Common myeloid progenitor, CD34-positive (primary cell): ENCODE measurements at regions not wholly inside any gene's neighbourhood (a gene's known extent, or its start where the extent isn't known, plus 50 kb on each side); places are given as distances from the start of the nearest gene placed in this dataset.

Source experiments
- CTCF ChIA-PET: fragments of 350-600 bp; sonication (Branson Sonifier 250); formaldehyde crosslinking; loops from one replicate; lab custom pipeline; 2021; ENCODE audit warnings: antibody characterized with exemption; lab: Charles Lee
- POLR2A ChIA-PET: fragments of 350-600 bp; sonication (Branson Sonifier 250); formaldehyde crosslinking; loops from one replicate; lab custom pipeline; 2021; ENCODE audit warnings: antibody characterized with exemption; lab: Charles Lee
- DNase-seq, 3 donors: peaks; one replicate each; pipeline versions ENCODE4 v3.0.0 to v3.0.0-alpha.2; 2013
- H3K27ac ChIP-seq, 2 experiments: 1 replicate in 1 of 2; 2 replicates in 1 of 2; pipeline ENCODE4 v1.7.0; 2013; ENCODE audit warnings: inconsistent platforms in 2 of 2, low read length in 2 of 2, mild to moderate bottlenecking in 2 of 2, low read depth in 1 of 2, moderate library complexity in 1 of 2; ENCODE audit not compliant: severe bottlenecking in 2 of 2, insufficient read depth in 1 of 2, poor library complexity in 1 of 2
- H3K27me3 ChIP-seq, 5 experiments: replicated peaks in 2 of 5; 1 replicate in 3 of 5; 2 replicates in 2 of 5; pipeline versions ENCODE4 v1.6.1 to v1.7.0; 2013; ENCODE audit warnings: low read length in 4 of 5, mild to moderate bottlenecking in 2 of 5, moderate library complexity in 2 of 5, inconsistent platforms in 1 of 5; ENCODE audit not compliant: insufficient read depth in 5 of 5, control insufficient read depth in 4 of 5
- H3K36me3 ChIP-seq, 4 experiments: 1 replicate in 2 of 4; 2 replicates in 2 of 4; pipeline versions ENCODE4 v1.6.1 to v1.7.0; 2013; ENCODE audit warnings: low read length in 3 of 4, control low read depth in 1 of 4, mild to moderate bottlenecking in 1 of 4; ENCODE audit not compliant: control insufficient read depth in 4 of 4, insufficient read depth in 4 of 4
- H3K4me1 ChIP-seq, 4 experiments: 1 replicate in 3 of 4; 2 replicates in 1 of 4; pipeline versions ENCODE4 v1.6.1 to v1.7.1; 2013; ENCODE audit warnings: low read length in 3 of 4, mild to moderate bottlenecking in 3 of 4, control low read depth in 1 of 4, inconsistent platforms in 1 of 4, moderate library complexity in 1 of 4; ENCODE audit not compliant: control insufficient read depth in 4 of 4, insufficient read depth in 4 of 4; ENCODE audit errors: control extremely low read depth in 1 of 4
- H3K4me3 ChIP-seq, 7 experiments: 1 replicate in 4 of 7; 2 replicates in 3 of 7; pipeline versions ENCODE4 v1.5.1 to v1.7.0; 2013; ENCODE audit warnings: mild to moderate bottlenecking in 7 of 7, low read length in 6 of 7, moderate library complexity in 6 of 7, inconsistent platforms in 2 of 7, low read depth in 2 of 7, control low read depth in 1 of 7; ENCODE audit not compliant: insufficient read depth in 4 of 7, control insufficient read depth in 1 of 7; ENCODE audit errors: extremely low read depth in 1 of 7
- H3K9me3 ChIP-seq, 5 experiments: 1 replicate in 4 of 5; 2 replicates in 1 of 5; pipeline versions ENCODE4 v1.6.1 to v1.7.1; 2013; ENCODE audit warnings: low read length in 4 of 5, mild to moderate bottlenecking in 2 of 5, inconsistent platforms in 1 of 5, low read depth in 1 of 5, moderate library complexity in 1 of 5; ENCODE audit not compliant: control insufficient read depth in 4 of 5, insufficient read depth in 2 of 5; ENCODE audit errors: control extremely low read depth in 1 of 5
- WGBS: methylation state at CpG from one replicate; pipeline ENCODE4 v1.1.5; 2013; ENCODE audit not compliant: insufficient coverage; 5-methylcytosine and 5-hydroxymethylcytosine counted together

GRCh38 chr2:7108792-7109532, 191.8 kb downstream of the RNF144A start:
- Histone ChIP-seq H3K36me3 (no peaks in the 10 kb centered on the region), H3K27ac (no peak overlapping the region), H3K4me3 (no peak overlapping the region), H3K4me1 (peaks cover 0 to 7% (median 0%) of the 10 kb centered on the region in 4 experiments), H3K27me3 (no peaks in the 10 kb centered on the region), H3K9me3 (peaks cover 0 to 2% (median 0%) of the 10 kb centered on the region in 5 experiments)
- POLR2A ChIA-PET, result no interaction called here
- CTCF ChIA-PET, result interaction anchor here (0.6 to 4.1 kb wide), 3 partner anchors 10 to 148 kb away, joined by 3 to 27 read pairs (median 7); no protein-coding TSS in a partner anchor
- DNase-seq, result no peak
- WGBS, result 66% methylated on average over 10 of the region's 13 CpGs

GRCh38 chr2:7109533-7109885, 192.3 kb downstream of the RNF144A start:
- Histone ChIP-seq H3K27me3 (no peaks in the 10 kb centered on the region), H3K9me3 (peaks cover 0 to 2% (median 0%) of the 10 kb centered on the region in 5 experiments), H3K27ac (no peak overlapping the region), H3K4me1 (peaks cover 0 to 7% (median 0%) of the 10 kb centered on the region in 4 experiments), H3K36me3 (no peaks in the 10 kb centered on the region), H3K4me3 (no peak overlapping the region)
- no peak for DNase-seq
- CTCF ChIA-PET, result interaction anchor here (2.4 to 4.1 kb wide), 2 partner anchors 9 to 11 kb away, joined by 7 to 27 read pairs; no protein-coding TSS in a partner anchor
- POLR2A ChIA-PET, result no interaction called here
- 17% methylated on average over 1 of the region's 6 CpGs for WGBS

DNA sequence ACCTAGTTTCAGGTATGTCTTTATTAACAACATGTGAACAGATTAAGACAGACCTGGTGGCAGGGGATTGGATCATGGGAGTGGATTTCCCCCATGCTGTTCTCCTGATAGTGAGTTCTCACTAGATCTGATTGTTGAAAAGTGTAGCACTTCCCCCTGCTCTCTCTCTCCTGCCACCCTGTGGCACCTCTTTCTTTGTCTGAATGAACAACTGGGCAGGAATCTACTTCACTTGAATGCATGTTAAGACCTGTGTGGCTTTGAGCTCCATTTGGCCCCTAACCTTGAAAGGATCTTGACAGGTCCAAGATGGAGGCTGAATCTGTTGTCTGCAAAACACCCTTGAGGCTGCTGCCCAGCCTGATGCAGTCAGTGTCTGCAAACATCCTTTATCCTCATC, 194.4 kb downstream of the RNF144A start:
- Histone ChIP-seq H3K27me3 (no peaks in the 10 kb centered on the region), H3K4me3 (no peak overlapping the region), H3K27ac (no peak overlapping the region), H3K36me3 (no peaks in the 10 kb centered on the region), H3K4me1 (peaks cover 0 to 7% (median 0%) of the 10 kb centered on the region in 4 experiments), H3K9me3 (peaks cover 0 to 2% (median 0%) of the 10 kb centered on the region in 5 experiments)
- POLR2A ChIA-PET, result no interaction called here
- peak in 2 of 3 donors; percentile 38 to 43 for DNase-seq
- CTCF ChIA-PET, result interaction anchor here (0.8 to 1.9 kb wide), 4 partner anchors 15 to 74 kb away, joined by 3 to 7 read pairs (median 4); no protein-coding TSS in a partner anchor

DNA sequence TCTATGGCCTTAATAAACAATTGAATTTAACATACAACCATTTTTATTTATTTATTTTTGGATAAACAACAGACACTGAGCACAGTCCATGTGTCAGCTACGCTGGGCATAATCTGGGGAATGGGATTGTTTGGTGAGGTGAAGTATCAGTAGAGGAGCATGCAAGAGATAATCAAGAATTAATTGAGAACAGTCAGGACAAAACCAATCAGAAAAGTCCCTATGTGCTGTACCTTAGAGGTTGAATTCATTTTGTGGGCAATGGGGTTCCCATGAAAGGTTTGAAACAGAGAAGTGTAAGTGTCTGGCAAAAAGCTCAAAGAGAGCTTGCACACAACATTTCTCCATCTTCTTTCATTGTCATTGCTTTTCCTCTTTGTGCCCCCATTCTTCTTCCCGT, 198.2 kb downstream of the RNF144A start:
- DNase-seq, result no peak
- no peaks in the 10 kb centered on the region for H3K27me3 ChIP-seq
- peaks cover 0 to 2% (median 0%) of the 10 kb centered on the region in 5 experiments for H3K9me3 ChIP-seq
- ChIA-PET CTCF (interaction anchor here (1.0 to 3.8 kb wide), 4 partner anchors 13 to 1648 kb away, joined by 4 to 23 read pairs (median 4); no protein-coding TSS in a partner anchor), POLR2A (no interaction called here)
- no peak overlapping the region for H3K4me3 ChIP-seq
- no peaks in the 10 kb centered on the region for H3K4me1 ChIP-seq
- no peaks in the 10 kb centered on the region for H3K36me3 ChIP-seq
- 100% methylated on average over 2 of the region's 2 CpGs for WGBS
- H3K27ac ChIP-seq, result no peak overlapping the region

GRCh38 chr2:7115906-7116305, 198.7 kb downstream of the RNF144A start:
- no peak overlapping the region for H3K27ac ChIP-seq
- no peak overlapping the region for H3K4me3 ChIP-seq
- H3K27me3 ChIP-seq, result no peaks in the 10 kb centered on the region
- H3K36me3 ChIP-seq, result no peaks in the 10 kb centered on the region
- H3K4me1 ChIP-seq, result no peaks in the 10 kb centered on the region
- DNase-seq, result no peak
- ChIA-PET CTCF (interaction anchor here (0.9 to 3.8 kb wide), 7 partner anchors 9 to 1647 kb away, joined by 3 to 23 read pairs (median 4); no protein-coding TSS in a partner anchor), POLR2A (no interaction called here)
- peaks cover 0 to 2% (median 0%) of the 10 kb centered on the region in 5 experiments for H3K9me3 ChIP-seq
- WGBS, result 90% methylated on average over 2 of the region's 4 CpGs

DNA sequence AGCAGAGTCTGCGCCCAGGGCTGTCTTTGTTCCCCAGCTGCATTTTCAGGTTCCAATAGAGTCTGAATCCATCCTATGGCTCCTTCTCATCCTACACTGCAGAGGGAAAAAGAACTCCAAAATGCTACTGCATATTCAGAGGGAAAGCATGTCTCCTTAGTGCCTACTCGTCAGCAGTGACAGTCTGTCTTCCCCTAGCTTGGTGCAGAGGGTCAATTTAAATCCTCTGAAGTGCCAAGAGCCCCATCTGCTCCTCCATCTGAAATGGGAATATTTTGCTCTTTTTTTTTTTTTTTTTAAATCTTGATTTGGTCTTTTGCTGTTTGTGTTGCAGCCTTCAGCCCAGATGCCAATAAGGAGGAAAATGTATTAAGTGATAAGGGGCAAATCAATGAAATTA, 199.3 kb downstream of the RNF144A start:
- no peaks in the 10 kb centered on the region for H3K4me1 ChIP-seq
- ChIA-PET POLR2A (interaction anchor here (0.6 kb wide), 1 partner anchor 1957 kb away, joined by 4 read pairs; no protein-coding TSS in a partner anchor), CTCF (interaction anchor here (0.9 to 3.8 kb wide), 8 partner anchors 10 to 1647 kb away, joined by 3 to 23 read pairs (median 4); no protein-coding TSS in a partner anchor)
- peaks cover 0 to 2% (median 0%) of the 10 kb centered on the region in 5 experiments for H3K9me3 ChIP-seq
- no peak overlapping the region for H3K4me3 ChIP-seq
- DNase-seq, result no peak
- no peaks in the 10 kb centered on the region for H3K27me3 ChIP-seq
- H3K36me3 ChIP-seq, result no peaks in the 10 kb centered on the region
- 100% methylated on average over 2 of the region's 2 CpGs for WGBS
- H3K27ac ChIP-seq, result no peak overlapping the region

GRCh38 chr2:7117076-7117475, 199.9 kb downstream of the RNF144A start:
- CTCF ChIA-PET, result interaction anchor here (0.7 to 3.8 kb wide), 6 partner anchors 10 to 1646 kb away, joined by 3 to 23 read pairs (median 4); no protein-coding TSS in a partner anchor
- Histone ChIP-seq H3K4me3 (no peak overlapping the region), H3K4me1 (no peaks in the 10 kb centered on the region), H3K27me3 (no peaks in the 10 kb centered on the region), H3K36me3 (no peaks in the 10 kb centered on the region), H3K9me3 (peaks cover 0 to 2% (median 0%) of the 10 kb centered on the region in 5 experiments), H3K27ac (no peak overlapping the region)
- no peak for DNase-seq
- WGBS, result 100% methylated on average over 7 of the region's 8 CpGs
- POLR2A ChIA-PET, result interaction anchor here (0.6 kb wide), 1 partner anchor 1956 kb away, joined by 4 read pairs; no protein-coding TSS in a partner anchor
